Esophagus muscularis mucosa (tissue), 4 donors: ENCODE measurements at regions not wholly inside any gene's neighbourhood (a gene's known extent, or its start where the extent isn't known, plus 50 kb on each side); places are given as distances from the start of the nearest gene placed in this dataset.

ENCODE experiments used
- EP300 ChIP-seq: sonication (generic); formaldehyde crosslinking; IDR thresholded peaks from one replicate; pipeline ENCODE4 v1.6.1; 2017; ENCODE audit warnings: antibody characterized with exemption
- POLR2A ChIP-seq: fragments of 450-650 bp; IDR thresholded peaks from one replicate; pipeline ENCODE4 v1.6.1; 2017; ENCODE audit warnings: antibody characterized with exemption, moderate library complexity, mild to moderate bottlenecking, low read depth
- TF ChIP-seq, protein P1 (sequence below), 3 experiments: fragments of 200-600 bp in 2 of 3; fragments of 450-650 bp in 1 of 3; sonication (generic) in 2 of 3; IDR thresholded peaks; one replicate each; pipeline ENCODE4 v1.5.1; 2017 to 2019; ENCODE audit warnings: antibody characterized with exemption in 3 of 3, mild to moderate bottlenecking in 2 of 3, moderate library complexity in 1 of 3

DNA sequence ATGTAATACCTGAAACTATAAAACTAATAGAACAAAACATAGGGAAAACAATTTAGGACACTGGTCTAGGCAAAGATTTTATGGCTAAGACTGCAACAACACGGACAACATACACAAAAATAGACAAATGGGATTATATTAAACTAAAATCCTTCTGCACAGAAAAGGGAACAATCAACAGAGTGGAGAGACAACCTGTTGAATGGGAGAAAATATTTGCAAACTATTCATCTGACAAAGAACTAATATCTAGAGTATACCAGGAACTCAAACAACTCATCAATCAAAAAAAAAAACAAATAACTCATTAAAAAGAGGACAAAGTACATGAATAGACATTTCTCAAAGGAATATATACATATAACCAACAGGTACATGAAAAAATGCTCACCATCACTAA, 174.5 kb downstream of the FNDC1 start:
- TF ChIP-seq, protein P1, sequence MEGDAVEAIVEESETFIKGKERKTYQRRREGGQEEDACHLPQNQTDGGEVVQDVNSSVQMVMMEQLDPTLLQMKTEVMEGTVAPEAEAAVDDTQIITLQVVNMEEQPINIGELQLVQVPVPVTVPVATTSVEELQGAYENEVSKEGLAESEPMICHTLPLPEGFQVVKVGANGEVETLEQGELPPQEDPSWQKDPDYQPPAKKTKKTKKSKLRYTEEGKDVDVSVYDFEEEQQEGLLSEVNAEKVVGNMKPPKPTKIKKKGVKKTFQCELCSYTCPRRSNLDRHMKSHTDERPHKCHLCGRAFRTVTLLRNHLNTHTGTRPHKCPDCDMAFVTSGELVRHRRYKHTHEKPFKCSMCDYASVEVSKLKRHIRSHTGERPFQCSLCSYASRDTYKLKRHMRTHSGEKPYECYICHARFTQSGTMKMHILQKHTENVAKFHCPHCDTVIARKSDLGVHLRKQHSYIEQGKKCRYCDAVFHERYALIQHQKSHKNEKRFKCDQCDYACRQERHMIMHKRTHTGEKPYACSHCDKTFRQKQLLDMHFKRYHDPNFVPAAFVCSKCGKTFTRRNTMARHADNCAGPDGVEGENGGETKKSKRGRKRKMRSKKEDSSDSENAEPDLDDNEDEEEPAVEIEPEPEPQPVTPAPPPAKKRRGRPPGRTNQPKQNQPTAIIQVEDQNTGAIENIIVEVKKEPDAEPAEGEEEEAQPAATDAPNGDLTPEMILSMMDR (IDR thresholded peaks at IDR 0.05) = no peak
- TF ChIP-seq EP300 (no peak), POLR2A (no peak)
